ENCODE measurements at regions not wholly inside any gene's neighbourhood (a gene's known extent, or its start where the extent isn't known, plus 50 kb on each side); places are given as distances from the start of the nearest gene placed in this dataset.

GRCh38 chr1:229768232-229768631 is 142.2 kb downstream of the URB2 start:
- DNase-seq = no peak

- no peak for DNase-seq
These were observed 143.0 kb downstream of the URB2 start for GRCh38 chr1:229769006-229769405.

GRCh38 chr1:229769809-229770208 is 143.8 kb downstream of the URB2 start:
- no peak for DNase-seq

- DNase-seq = no peak
These were observed 152.7 kb downstream of the URB2 start for GRCh38 chr1:229778794-229779193.

- DNase-seq = no peak
These were observed 155.4 kb downstream of the URB2 start for GRCh38 chr1:229781453-229781852.

- no peak for DNase-seq
These were observed 156.4 kb downstream of the URB2 start for GRCh38 chr1:229782469-229782868.

GRCh38 chr1:229784834-229785233 is 158.8 kb downstream of the URB2 start:
- no peak for DNase-seq

GRCh38 chr1:229786974-229787610 is 161.0 kb downstream of the URB2 start:
- DNase-seq = no peak

GRCh38 chr1:229788004-229788403 is 162.0 kb downstream of the URB2 start:
- no peak for DNase-seq

- DNase-seq = no peak
These were observed 166.2 kb downstream of the URB2 start for GRCh38 chr1:229792012-229792975.

GRCh38 chr1:229793488-229793887 is 167.4 kb downstream of the URB2 start:
- no peak for DNase-seq

GRCh38 chr1:229798558-229798957 is 172.5 kb downstream of the URB2 start:
- DNase-seq = no peak

- DNase-seq = no peak
These were observed 177.7 kb downstream of the URB2 start for GRCh38 chr1:229803626-229804217.

- DNase-seq = no peak
These were observed 182.2 kb downstream of the URB2 start for GRCh38 chr1:229808272-229808671.

- no peak for DNase-seq
These were observed 184.1 kb downstream of the URB2 start for GRCh38 chr1:229810140-229810539.

- DNase-seq = no peak
These were observed 184.9 kb downstream of the URB2 start for GRCh38 chr1:229810961-229811360.

GRCh38 chr1:229812148-229812547 is 186.1 kb downstream of the URB2 start:
- DNase-seq = no peak

- DNase-seq = no peak
These were observed 186.6 kb downstream of the URB2 start for GRCh38 chr1:229812693-229813092.

GRCh38 chr1:229815076-229815475 is 189.0 kb downstream of the URB2 start:
- no peak for DNase-seq

GRCh38 chr1:229815961-229816360 is 189.9 kb downstream of the URB2 start:
- no peak for DNase-seq

- no peak for DNase-seq
These were observed 191.9 kb downstream of the URB2 start for GRCh38 chr1:229817936-229818335.

- no peak for DNase-seq
These were observed 193.0 kb downstream of the URB2 start for GRCh38 chr1:229819091-229819490.

GRCh38 chr1:229822026-229822425 is 196.0 kb downstream of the URB2 start:
- no peak for DNase-seq

- DNase-seq = no peak
These were observed 199.0 kb downstream of the URB2 start for GRCh38 chr1:229825042-229825441.

Data from CD4-positive, alpha-beta T cell treated with Interleukin-6 for 4 hours (primary cell).